GM21786 (cell line): ENCODE measurements at regions not wholly inside any gene's neighbourhood (a gene's known extent, or its start where the extent isn't known, plus 50 kb on each side); places are given as distances from the start of the nearest gene placed in this dataset.
"Not testable (repeated sequence)": the region's sequence is repeated elsewhere in the genome, so short reads cannot be mapped to it uniquely, and the experiment has no call there.

Experiments used
- ATAC-seq: cut with Tn5 transposase; IDR thresholded peaks from one replicate; pipeline ENCODE4 v1.9.1; 2021; ENCODE audit not compliant: unreplicated experiment

DNA sequence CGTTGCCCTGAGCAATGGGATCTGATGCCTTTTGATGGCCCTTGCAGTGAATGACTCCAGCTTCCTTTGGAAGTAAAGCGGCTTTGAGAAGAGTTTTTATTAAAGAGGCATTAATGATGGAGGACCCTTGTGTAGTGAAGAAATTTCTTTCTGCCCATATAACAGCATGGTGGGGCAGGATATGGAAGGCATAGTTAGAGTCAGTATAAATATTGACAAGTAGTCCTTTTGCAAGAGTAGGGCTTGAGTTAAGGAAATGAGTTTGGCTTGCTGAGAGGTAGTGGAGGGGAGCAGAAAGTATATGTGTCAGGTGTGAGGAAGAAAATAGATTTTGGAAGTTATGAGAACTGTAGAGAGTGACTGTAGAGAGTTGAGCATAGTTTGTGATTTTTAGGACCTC, 254.1 kb upstream of the DIO3 start:
- ATAC-seq = not testable (repeated sequence)

DNA sequence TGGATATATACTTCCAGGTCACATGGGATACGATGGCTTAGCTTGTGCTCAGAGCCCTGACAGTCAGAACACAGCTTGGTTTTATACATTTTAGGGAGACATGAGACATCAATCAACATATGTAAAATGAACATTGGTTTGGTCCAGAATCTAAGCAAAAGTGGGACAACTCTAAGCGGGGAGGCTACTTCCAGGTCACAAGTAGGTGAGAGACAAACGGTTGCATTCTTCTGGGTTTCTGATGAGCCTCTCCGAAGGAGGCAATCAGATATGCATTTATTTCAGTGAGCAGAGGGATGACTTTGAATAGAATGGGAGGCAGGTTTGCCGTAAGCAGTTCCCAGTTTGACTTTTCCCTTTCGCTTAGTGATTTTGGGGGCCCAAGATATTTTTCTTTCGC, 250.1 kb upstream of the DIO3 start:
- not testable (repeated sequence) for ATAC-seq

DNA sequence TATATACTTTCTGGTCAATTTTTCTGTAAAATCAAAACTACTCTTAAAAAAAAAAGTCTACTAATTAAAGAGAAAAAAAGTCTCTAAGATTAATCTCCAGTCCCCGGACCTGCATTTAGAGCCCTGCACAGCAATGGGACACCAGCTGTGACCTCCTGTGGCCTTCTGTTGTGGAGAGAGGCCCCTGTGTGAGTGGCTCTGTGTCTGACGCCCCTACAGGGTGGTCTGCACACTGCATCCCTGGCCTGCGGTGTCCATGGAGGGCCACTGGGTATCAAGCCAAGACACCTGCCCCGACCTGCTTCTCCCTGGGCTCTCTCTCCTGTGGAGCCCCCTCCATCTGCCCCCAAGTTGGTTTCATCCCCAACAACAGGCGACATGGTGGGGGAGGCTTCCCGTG, 248.0 kb upstream of the DIO3 start:
- no peak for ATAC-seq

DNA sequence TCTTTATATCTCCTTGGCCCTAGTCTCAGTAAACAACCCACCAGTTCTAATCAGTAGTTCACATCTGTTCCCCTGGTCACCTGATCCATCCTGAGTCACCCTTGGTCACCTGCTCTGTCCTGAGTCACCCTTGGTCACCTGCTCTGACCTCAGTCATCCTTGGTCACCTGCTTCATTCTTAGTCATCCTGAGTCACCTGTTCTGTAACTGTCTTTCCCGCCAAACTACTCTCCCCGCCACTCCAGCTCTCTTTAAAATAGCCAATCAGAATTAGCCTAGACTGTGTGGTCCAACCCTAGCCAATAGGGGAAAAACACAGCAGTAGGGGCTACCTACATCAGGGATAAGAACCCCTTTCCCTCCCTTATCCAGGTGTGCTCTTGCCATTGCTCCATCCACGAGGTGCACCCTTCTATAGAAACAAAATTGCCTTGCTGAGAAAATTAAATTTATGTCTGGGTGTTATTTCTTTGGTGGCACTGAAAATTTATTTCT, 245.4 kb upstream of the DIO3 start:
- ATAC-seq = no peak

DNA sequence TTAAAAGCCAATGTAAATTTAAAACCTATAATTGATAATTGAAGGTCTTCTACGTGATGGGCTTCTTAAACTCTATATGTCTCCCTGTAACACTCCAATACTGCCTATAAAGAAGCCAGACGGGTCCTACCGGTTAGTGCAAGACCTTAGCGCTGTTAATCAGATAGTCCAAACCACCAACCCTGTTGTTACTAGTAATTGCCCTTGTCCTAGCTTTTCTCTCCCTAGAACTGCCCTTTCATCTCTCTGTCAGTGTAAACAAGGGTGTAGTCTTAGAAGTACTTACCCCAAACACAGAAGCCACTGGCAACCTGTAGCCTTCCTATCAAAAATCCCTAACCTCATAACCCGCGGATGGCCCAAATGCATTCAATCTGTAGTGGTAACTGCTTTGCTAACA, 243.0 kb upstream of the DIO3 start:
- ATAC-seq = no peak

DNA sequence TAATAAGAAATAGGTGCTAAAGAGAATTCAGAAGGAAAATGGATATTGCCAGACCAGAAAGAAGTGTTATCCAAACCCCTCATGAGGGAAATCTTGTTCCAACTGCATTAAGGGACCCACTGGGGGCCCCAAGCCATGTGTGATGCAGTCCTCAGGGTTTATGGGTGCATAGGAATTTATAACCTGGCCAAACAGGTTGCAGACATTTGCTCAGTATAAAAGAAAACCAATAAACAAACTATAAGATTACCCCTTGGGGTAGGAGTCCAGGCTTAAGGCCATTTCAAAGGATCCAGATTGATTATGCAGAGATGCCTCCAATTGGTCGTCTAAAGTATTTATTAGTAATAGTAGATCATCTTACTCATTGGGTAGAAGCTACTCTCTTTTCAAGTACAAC, 240.9 kb upstream of the DIO3 start:
- no peak for ATAC-seq

DNA sequence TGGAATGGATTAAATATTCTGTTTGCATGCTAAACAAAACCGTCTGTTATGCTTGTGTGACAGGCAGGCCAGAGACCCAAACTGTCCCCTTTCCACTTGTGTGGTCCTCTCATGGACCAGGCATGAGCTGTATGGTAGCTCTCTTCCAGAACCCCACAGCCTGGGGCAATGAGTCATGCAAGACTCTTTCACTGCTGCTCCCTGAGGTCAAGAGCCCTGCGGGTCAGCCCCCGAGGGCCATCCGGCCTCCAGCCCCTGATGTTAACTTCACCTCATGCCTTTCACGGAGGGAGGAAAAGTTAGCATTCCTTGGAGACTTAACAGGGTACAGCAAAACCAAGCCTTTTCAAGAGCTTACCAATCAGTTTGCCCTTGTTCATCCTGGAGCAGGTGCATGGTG, 239.1 kb upstream of the DIO3 start:
- ATAC-seq = no peak

DNA sequence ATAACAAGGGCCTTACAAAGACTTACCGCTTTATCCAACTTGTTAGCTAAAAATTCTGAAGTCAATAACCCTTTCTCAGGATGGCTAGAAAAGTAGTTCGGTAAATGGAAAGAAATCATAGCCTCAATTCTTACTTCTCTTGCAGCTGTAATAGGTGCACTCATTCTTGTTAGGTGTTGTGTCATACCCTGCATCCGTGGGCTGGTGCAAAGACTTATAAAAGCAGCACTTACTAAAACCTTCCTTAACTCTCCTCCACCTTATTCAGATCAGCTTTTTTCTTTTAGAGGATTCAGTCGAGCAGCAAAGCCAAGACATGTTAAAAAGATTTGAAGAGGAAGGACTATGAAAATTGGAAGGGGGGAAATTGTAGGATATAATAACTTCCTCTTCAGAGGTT, 238.2 kb upstream of the DIO3 start:
- ATAC-seq = no peak

DNA sequence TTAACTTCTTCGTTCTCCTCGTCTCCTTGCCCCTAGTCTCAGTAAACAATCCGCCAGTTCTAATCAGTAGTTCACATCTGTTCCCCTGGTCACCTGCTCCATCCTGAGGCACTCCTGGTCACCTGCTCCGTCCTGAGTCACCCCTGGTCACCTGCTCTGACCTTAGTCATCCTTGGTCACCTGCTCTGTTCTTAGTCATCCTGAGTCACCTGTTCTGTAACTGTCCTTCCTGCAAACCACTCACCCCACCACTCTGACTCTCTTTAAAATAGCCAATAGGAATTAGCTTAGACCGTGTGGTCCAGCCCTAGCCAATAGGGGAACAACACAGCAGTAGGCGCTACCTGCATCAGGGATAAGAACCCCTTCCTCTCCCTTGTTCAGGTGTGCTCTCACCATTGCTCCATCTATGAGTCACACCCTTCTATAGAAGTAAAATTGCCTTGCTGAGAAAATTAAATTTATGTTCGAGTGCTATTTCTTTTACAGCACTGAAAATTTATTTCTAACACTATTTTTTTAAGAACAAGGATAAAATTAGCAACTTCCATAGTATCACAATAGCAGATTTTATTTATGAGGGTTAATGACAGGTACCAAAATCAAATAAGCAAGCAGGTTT, 237.6 kb upstream of the DIO3 start:
- ATAC-seq = not testable (repeated sequence)

DNA sequence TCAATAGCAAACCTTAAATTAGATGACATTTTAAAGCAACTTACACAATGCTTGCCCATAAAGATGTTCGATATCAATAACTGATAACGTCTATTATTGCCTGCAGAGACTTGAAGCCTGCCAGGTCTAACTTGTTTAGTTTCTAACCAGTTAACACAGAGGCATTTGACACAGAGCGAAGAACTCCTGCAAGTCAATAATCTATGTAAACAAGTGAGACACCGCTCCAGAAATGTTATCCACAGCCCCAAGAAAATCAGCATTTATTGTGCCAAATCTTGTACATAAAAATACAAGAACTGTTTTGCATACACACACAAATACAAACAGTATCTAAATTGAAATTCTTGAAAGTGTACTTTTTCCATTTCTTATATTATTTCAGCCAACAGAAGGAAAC, 236.0 kb upstream of the DIO3 start:
- no peak for ATAC-seq

DNA sequence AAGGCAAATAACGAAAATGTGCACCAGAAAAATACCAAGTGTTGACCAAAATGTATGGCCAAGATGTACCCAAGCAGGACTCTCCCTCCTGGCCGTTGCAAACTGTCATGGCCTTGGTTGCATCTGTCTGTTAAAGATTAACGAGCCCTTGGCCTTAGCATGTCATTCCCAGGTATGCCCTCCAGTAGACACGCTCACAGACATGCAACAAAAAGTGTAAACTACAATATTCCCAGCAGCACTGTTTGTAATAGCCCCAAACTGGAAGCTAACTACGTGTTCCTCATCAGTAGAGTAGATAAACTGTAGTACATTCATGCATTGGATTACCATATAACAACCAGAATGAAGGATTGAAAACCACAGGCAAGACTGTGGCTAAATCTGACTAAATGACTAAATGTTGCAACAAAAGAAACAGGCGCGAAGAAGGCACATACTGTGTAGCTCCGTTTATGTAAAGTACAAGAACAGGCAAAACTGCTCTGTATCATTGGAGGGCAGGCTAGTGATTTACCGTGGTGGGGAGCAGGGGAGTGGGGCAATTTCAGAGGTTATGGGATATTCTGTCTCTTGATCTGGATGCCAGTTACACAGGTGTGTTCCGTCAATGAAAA, 232.8 kb upstream of the DIO3 start:
- ATAC-seq = no peak

DNA sequence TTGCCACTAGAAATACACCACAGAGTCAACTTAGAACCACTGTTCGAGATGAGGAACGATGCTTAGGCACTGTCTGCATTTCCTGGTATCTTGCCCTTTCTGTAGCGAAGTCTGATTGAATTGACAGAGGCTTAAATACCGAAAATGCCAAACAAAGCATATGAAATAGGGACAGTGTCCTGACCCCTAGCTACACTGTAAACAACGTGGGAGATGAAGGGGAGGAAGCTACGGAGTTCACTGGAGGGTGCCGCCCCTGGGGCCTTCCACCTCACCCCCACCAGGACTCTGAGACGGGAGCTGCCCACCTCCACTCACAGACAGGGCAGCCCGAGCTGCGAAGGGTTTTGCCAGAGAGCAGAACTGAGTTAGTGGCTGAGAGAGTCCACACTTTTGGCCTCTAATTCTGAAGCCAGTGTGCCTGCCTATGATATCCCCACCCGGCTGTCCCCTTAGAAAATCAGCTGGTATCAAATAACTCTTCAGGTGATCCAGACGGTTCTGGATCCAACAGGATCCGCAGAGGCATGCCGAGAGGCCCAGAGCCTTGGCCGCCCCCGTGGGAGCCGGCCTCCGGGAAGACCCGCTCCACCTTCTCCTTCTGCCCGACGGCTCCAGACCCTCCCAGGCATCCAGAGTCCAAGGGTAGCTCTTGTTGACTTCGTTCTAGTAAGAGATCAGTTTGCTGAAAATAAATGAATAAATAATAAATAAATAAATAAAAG, 230.7 kb upstream of the DIO3 start:
- no peak for ATAC-seq

DNA sequence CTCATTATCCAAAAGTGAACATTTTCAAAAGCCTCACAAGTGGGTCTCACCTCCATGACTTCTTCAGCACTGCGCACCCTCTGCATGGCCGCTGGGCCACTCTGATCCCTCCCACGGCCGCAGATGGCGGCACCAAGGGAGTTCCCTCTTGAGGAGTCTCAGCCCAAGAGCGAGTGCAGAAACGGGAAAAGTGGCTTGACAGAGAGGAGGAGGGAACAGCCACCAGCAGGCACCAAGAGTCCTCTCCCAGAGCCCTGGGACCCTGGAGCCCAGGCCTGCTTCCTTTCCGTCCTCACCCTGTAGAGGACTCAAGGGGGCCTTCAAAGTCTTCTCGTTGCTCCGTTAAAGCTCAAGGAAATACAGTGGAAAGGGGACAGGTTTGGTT, 230.2 kb upstream of the DIO3 start:
- ATAC-seq = no peak

DNA sequence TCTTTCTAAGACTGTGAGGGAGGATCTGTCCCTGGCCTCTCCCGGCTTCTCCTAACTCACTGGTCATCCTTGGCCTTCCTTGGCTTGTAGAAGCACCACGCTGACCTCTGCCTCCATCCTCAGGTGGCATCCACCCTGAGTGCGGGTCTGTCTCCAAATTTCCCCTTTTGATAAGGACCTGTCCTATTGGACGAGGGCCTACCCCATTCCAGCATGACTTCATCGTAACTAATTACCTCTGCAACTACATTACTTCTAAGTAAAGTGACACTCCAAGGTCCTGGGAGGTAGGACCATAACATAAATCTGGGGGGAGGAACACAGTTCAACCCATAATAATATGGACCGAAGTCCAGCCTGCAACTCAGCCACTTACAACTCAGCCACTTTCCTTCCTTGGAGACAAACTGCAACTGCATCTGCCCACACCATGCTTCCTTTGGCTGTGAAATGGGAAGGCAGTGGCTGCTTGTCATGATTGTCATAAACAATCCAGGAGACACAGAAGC, 229.6 kb upstream of the DIO3 start:
- ATAC-seq = no peak

DNA sequence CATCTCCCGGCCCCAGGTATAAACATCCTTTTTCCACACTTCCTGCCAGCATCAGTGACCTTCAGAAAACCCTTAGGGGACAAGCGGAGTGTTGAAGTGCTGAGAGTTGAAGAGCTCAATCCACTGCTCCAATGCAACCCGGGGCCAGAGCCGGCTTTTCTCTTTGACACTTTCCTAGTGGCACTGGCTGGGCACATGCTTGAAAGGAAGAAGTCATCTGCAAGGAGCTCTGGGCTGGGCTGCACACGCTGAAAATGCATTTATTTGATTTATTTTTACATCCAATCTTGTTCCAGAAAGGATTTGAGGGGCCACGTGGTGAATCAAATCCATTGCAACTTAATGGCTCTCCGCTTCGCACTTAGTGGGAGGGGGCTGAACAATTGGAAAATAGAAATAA, 229.0 kb upstream of the DIO3 start:
- ATAC-seq = no peak

DNA sequence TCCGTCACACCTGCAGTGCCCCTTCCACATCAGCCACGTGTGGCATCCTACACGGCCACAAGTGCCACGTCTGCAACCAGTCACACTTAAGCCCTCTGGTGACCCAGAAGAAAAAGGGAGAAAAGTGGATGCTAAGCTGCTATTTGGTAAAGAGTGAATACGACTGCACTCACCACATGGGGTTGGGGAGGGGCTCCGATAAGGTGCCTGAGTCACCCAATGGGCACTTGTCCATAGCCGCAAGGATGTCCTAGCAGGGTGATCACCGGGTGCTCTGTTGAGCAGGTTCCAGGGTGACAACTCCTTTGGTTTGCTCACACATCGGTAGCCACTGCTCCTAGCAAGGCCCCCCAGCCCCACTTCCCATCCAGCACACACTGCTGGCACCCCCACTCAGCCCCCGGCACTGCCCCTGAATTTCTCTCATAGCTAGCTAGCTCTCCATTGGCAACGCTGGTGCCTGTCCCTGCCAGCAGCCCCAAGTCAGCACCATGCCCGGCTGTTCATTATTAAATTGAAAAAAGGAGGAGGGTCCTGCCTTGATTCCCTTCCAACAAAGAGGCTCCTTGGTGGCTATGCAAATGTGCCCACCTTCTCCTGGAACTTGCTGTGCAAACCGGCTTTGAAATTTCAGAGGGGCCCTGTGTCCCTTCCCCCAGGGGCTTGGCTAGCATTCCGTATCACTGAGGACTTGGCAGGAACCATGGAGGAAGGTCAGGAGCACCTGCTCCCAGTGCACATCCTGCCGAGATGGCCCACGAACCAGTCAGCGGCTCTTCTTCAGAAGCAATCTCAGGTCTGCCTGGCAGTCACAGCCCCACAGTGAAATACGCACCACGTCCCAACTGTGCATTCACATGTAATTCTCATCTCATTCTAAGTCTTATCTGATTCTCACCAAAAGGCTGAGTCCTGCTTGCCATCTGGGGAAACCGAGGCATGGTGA, 227.7 kb upstream of the DIO3 start:
- ATAC-seq = no peak

DNA sequence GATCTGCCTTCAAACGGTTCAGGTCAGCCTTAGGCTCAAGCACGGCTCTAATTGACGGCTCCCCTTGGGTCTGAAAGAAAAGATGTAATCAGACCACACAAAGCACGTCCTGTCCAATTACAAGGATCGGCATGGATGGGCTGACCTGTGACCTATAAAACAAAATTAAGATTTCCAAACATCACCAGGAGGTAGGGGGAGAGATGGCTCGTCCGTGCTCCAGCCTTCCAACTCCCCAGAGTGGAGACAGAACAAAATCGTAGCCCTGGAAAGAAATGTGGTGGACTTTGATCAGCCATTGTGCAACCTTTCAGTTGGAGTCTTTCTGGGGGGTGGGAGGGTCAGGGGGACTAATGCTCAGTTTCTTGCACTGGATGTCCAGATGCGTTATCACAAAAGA, 226.6 kb upstream of the DIO3 start:
- no peak for ATAC-seq

DNA sequence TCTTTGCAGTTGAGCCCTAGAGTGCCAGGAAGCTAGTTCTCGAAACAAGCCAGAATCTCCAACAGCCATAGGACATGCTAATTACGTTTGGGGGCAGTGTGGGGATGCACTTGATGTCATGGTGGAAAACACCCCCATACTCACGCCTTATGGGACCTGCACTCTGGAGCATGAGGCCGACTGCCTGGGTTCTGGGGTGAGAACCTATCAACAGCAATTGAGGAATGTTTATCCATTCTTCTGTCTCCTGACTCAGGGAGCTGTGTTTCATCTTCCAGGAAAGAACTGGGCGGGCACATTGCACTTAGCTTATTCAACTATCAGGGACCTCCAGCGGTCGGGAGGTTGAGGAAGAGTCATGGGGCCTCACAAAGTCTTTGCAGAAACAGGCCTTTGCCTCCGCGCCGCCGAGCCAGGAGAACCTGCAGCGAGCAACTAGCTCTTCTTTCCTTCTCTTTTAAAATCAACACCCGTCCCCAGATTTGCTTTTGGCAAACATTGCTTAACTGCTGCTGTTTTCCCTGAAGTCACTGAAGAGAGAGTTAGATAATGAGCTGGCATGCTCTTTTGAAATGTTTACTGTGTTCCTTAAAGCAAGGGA, 226.1 kb upstream of the DIO3 start:
- ATAC-seq = no peak

DNA sequence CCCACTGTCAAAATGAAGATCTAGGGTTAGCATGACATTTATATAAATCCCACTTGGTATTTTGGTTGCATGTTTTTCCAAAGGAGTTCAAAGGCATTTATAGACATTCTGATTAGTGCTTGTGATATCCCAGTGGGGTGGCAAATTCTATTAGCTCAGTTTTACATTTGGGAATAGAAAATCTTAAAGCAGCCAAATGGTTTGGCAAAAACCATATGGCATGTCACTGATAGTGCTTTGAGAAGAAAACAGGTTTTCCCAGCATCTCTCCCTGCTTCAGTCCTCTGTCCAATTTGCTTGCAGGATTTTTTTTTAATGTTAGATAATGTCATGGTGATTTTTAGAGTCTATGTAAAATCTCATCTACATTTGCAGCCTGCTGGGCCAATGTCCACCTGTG, 225.1 kb upstream of the DIO3 start:
- ATAC-seq = no peak

DNA sequence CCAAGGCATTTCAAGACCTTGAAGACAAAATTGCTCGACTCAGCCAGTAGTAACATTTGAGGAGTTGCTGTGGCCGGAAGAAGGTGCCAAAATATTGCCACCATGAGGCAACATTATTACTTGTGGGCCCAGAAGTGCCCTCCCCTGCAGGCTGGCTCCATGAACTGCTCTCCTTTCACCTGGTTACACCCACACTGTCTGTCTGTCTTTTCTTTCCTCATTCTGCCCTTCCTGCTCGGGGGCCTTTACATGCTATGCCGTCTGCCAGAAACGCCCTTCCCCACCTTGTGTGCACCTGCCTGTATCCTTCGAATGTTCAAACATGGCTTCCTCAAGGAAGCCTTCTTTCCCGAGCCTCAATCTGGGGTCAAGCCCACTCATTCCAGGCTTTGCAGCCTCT, 224.2 kb upstream of the DIO3 start:
- ATAC-seq = no peak

DNA sequence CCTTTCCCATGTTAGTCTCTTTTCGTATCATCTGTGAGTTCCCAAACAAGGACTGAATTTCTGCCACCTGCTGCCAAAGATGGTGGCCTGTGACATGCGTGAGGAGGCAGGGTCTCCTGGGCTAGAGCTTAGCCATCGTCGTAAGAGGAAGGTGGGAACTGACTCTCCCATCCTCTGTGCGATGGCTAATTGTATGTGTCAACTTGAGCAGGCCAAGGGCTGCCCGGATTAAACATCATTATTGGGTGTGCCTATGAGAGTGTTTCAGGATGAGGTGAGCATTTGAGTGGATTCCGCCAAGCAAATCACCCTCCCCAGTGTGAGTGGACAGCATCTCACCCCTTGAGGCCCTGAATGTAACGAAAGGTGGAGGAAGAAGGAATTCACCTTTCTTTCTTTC, 220.7 kb upstream of the DIO3 start:
- no peak for ATAC-seq
